ACHN (cell line): ENCODE measurements at regions not wholly inside any gene's neighbourhood (a gene's known extent, or its start where the extent isn't known, plus 50 kb on each side); places are given as distances from the start of the nearest gene placed in this dataset.

Source experiments
- DNase-seq: peaks from one replicate; pipeline ENCODE4 v3.0.0-alpha.2; 2015
- in situ Hi-C: cut with HindIII; loops from 2 replicates; pipeline ENCODE4 v1.10.0; 2017; ENCODE audit warnings: low sequenced_read_pairs, low pct_ligation_motif_present, low pct_unique_long_range_greater_than_20kb

- no peak for DNase-seq
Measured at GRCh38 chr3:77932926-77933325, 893.0 kb downstream of the ROBO2 start.

GRCh38 chr3:77933926-77934325 lies 894.0 kb downstream of the ROBO2 start:
- in situ Hi-C loops, result no loop called here
- DNase-seq, result no peak

More at GRCh38 chr3:77932926-77933325, 893.0 kb downstream of the ROBO2 start:
- in situ Hi-C loops, result no loop called here

- in situ Hi-C loops, result no loop called here
- no peak for DNase-seq
Measured at GRCh38 chr3:77935418-77935817, 895.5 kb downstream of the ROBO2 start.

- in situ Hi-C loops, result no loop called here
- DNase-seq, result no peak
Measured at GRCh38 chr3:77939726-77940125, 899.8 kb downstream of the ROBO2 start.

- no peak for DNase-seq
- in situ Hi-C loops, result no loop called here
Measured at GRCh38 chr3:77943598-77943997, 903.7 kb downstream of the ROBO2 start.

GRCh38 chr3:77945320-77945719 lies 905.4 kb downstream of the ROBO2 start:
- no peak for DNase-seq
- in situ Hi-C loops, result no loop called here

- in situ Hi-C loops, result no loop called here
- no peak for DNase-seq
Measured at GRCh38 chr3:77947671-77948070, 907.8 kb downstream of the ROBO2 start.

GRCh38 chr3:77967621-77968020 lies 927.7 kb downstream of the ROBO2 start:
- DNase-seq, result no peak
- in situ Hi-C loops, result no loop called here

- DNase-seq, result no peak
- in situ Hi-C loops, result no loop called here
Measured at GRCh38 chr3:77976079-77976478, 936.2 kb downstream of the ROBO2 start.

- DNase-seq, result no peak
- in situ Hi-C loops, result no loop called here
Measured at GRCh38 chr3:78003090-78003489, 963.2 kb downstream of the ROBO2 start.

GRCh38 chr3:78004571-78004970 lies 964.7 kb downstream of the ROBO2 start:
- no peak for DNase-seq
- in situ Hi-C loops, result no loop called here

GRCh38 chr3:78013653-78014052 lies 973.8 kb downstream of the ROBO2 start:
- DNase-seq, result no peak
- in situ Hi-C loops, result no loop called here

GRCh38 chr3:78015856-78016255 lies 976.0 kb downstream of the ROBO2 start:
- DNase-seq, result no peak
- in situ Hi-C loops, result no loop called here

GRCh38 chr3:78021710-78022109 lies 981.8 kb downstream of the ROBO2 start:
- DNase-seq, result no peak
- in situ Hi-C loops, result no loop called here

GRCh38 chr3:78022232-78022631 lies 982.3 kb downstream of the ROBO2 start:
- in situ Hi-C loops, result no loop called here

GRCh38 chr3:78023257-78023656 lies 983.4 kb downstream of the ROBO2 start:
- no peak for DNase-seq
- in situ Hi-C loops, result no loop called here

More at GRCh38 chr3:78022232-78022631, 982.3 kb downstream of the ROBO2 start:
- no peak for DNase-seq

GRCh38 chr3:78025916-78026315 lies 986.0 kb downstream of the ROBO2 start:
- in situ Hi-C loops, result no loop called here

GRCh38 chr3:78026318-78026828 lies 986.5 kb downstream of the ROBO2 start:
- in situ Hi-C loops, result no loop called here
- no peak for DNase-seq

More at GRCh38 chr3:78025916-78026315, 986.0 kb downstream of the ROBO2 start:
- DNase-seq, result no peak

- in situ Hi-C loops, result no loop called here
- no peak for DNase-seq
Measured at GRCh38 chr3:78029775-78030174, 989.9 kb downstream of the ROBO2 start.

GRCh38 chr3:78035131-78035641 lies 995.3 kb downstream of the ROBO2 start:
- in situ Hi-C loops, result no loop called here
- DNase-seq, result no peak

GRCh38 chr3:78041486-78041885 lies 1001.6 kb downstream of the ROBO2 start:
- in situ Hi-C loops, result no loop called here
- no peak for DNase-seq
